Amniotic stem cell (primary cell): ENCODE measurements at regions not wholly inside any gene's neighbourhood (a gene's known extent, or its start where the extent isn't known, plus 50 kb on each side); places are given as distances from the start of the nearest gene placed in this dataset.
"Not testable (repeated sequence)": the region's sequence is repeated elsewhere in the genome, so short reads cannot be mapped to it uniquely, and the experiment has no call there.

Experiments
- DNase-seq: peaks from one replicate; lab custom pipeline; 2025; lab: John Stamatoyannopoulos, UW

DNA sequence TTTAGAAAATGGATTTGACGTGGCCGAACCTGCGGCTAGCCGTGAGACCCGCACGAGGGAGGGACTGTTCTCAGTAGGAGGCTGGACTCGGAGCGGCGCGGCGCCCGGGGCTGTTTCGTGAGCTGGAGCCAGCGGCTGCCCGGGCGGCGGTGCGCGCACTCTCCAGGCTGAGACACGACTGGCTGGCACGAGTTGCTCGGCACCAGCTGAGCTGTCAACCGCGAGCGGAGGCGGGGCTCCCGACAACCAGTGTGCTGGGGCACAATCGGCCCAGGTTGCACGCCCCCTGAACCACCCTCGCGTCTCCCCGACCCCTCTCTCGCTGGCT lies 58.5 kb upstream of the NBPF26 start:
- DNase-seq, result not testable (repeated sequence)

DNA sequence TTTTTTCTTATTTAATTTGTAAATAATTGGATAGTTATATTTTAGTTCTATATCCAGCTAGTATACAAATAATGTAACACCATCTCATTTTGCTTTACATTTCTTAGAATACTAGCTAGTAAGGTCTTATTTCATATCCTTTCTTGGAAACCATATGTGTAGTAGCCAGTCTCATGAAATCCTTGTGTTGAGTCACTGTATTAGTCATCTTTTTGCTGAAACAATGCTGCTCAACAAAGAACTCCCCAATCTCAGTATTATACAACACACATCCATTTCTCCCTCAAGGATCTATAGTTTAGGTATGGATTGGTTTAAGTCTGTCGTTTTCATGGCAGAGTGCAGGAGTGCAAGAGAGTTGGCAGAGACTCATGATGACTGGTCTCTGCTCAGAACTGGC lies 55.6 kb upstream of the NBPF26 start:
- not testable (repeated sequence) for DNase-seq
